Caco-2 (cell line): ENCODE measurements at regions not wholly inside any gene's neighbourhood (a gene's known extent, or its start where the extent isn't known, plus 50 kb on each side); places are given as distances from the start of the nearest gene placed in this dataset.

Experiments used
- BruUV-seq: library from RNA; stranded (reverse); fragments of 400-500 nt; replicated peaks from 2 replicates; lab custom pipeline; 2021; lab: Mats Ljungman, UMichigan
- CTCF ChIA-PET: fragments of 300-600 bp; sonication (Branson Sonifier 250); formaldehyde crosslinking; loops from one replicate; lab custom pipeline; 2022; ENCODE audit warnings: antibody characterized with exemption; lab: Charles Lee
- POLR2A ChIA-PET: fragments of 300-600 bp; sonication (Branson Sonifier 250); formaldehyde crosslinking; loops from one replicate; lab custom pipeline; 2022; ENCODE audit warnings: antibody characterized with exemption; lab: Charles Lee
- DNase-seq, 2 experiments: peaks; one replicate each; pipeline versions ENCODE4 v3.0.0 to v3.0.0-alpha.2; 2020 to 2022
- H3K27me3 ChIP-seq: replicated peaks from 2 replicates; pipeline ENCODE4 v1.6.0; 2011; ENCODE audit warnings: low read length; ENCODE audit not compliant: control insufficient read depth, insufficient read depth
- H3K36me3 ChIP-seq: 2 replicates; pipeline ENCODE4 v1.5.1; 2011; ENCODE audit warnings: low read length; ENCODE audit not compliant: control insufficient read depth, insufficient read depth
- H3K4me1 ChIP-seq: fragments of 250-450 bp; sonication (Bioruptor Pico); 2 replicates; pipeline ENCODE4 v1.5.1; 2020; ENCODE audit warnings: mild to moderate bottlenecking
- H3K4me3 ChIP-seq: 2 replicates; pipeline ENCODE4 v1.5.1; 2011; ENCODE audit warnings: low read depth, mild to moderate bottlenecking, control low read depth, low read length
- H3K9me3 ChIP-seq: fragments of 250-450 bp; sonication (Bioruptor Pico); 2 replicates; pipeline ENCODE4 v1.5.1; 2020; ENCODE audit warnings: mild to moderate bottlenecking, moderate library complexity
- H3K27ac Mint-ChIP-seq: one replicate; pipeline ENCODE4 v1.8.0; 2022; ENCODE audit warnings: mixed read lengths; ENCODE audit not compliant: unreplicated experiment
- H3K27me3 Mint-ChIP-seq: one replicate; pipeline ENCODE4 v1.8.0; 2022; ENCODE audit warnings: mixed read lengths; ENCODE audit not compliant: insufficient read depth, unreplicated experiment
- H3K36me3 Mint-ChIP-seq: one replicate; pipeline ENCODE4 v1.8.0; 2022; ENCODE audit warnings: mild to moderate bottlenecking, mixed read lengths; ENCODE audit not compliant: insufficient read depth, unreplicated experiment
- H3K4me1 Mint-ChIP-seq: one replicate; pipeline ENCODE4 v1.8.0; 2022; ENCODE audit warnings: low read depth, mixed read lengths; ENCODE audit not compliant: unreplicated experiment
- H3K4me3 Mint-ChIP-seq: one replicate; pipeline ENCODE4 v1.8.0; 2022; ENCODE audit warnings: mild to moderate bottlenecking, moderate library complexity, mixed read lengths; ENCODE audit not compliant: unreplicated experiment
- H3K9me3 Mint-ChIP-seq: one replicate; pipeline ENCODE4 v1.8.0; 2022; ENCODE audit warnings: mixed read lengths; ENCODE audit not compliant: unreplicated experiment
- CTCF ChIP-seq, 2 experiments: fragments of 200-600 bp in 1 of 2; IDR thresholded peaks; 1 replicate in 1 of 2; 2 replicates in 1 of 2; pipeline versions ENCODE4 v1.5.1 to v1.8.0; 2011 to 2022; ENCODE audit warnings: antibody characterized with exemption in 1 of 2, control low read depth in 1 of 2, inconsistent platforms in 1 of 2, low read depth in 1 of 2, low read length in 1 of 2, mild to moderate bottlenecking in 1 of 2, moderate library complexity in 1 of 2; ENCODE audit not compliant: insufficient read depth in 1 of 2, severe bottlenecking in 1 of 2, unreplicated experiment in 1 of 2
- intact Hi-C: fragments of 100-400 bp; cut with micrococcal nuclease; formaldehyde crosslinking; loops from one replicate; pipeline ENCODE4 v1.10.0; 2022; ENCODE audit not compliant: unreplicated experiment

GRCh38 chrX:133159205-133159604, 58.9 kb downstream of the TFDP3 start:
- H3K4me1 Mint-ChIP-seq, result no peaks in the 10 kb centered on the region
- no peak overlapping the region for H3K4me3 ChIP-seq
- no peaks in the 10 kb centered on the region for H3K9me3 ChIP-seq
- H3K4me1 ChIP-seq, result no peaks in the 10 kb centered on the region
- H3K36me3 Mint-ChIP-seq, result no peaks in the 10 kb centered on the region
- H3K9me3 Mint-ChIP-seq, result peaks cover 15% of the 10 kb centered on the region
- CTCF ChIA-PET, result no interaction called here
- no peak for DNase-seq
- H3K27me3 Mint-ChIP-seq, result peaks cover 6% of the 10 kb centered on the region
- no peaks in the 10 kb centered on the region for H3K36me3 ChIP-seq
- TF ChIP-seq CTCF (IDR thresholded peaks at IDR 0.05; ENCODE audit: insufficient read depth in 1 of 2, low read depth in 1 of 2, low read length in 1 of 2, severe bottlenecking in 1 of 2, unreplicated experiment in 1 of 2), result no peak
- no TSS peak for BruUV-seq
- H3K27ac Mint-ChIP-seq, result no peak overlapping the region
- intact Hi-C loops, result no loop called here
- POLR2A ChIA-PET, result interaction anchor here (0.6 kb wide), 1 partner anchor 39 kb away, joined by 6 read pairs; no protein-coding TSS in a partner anchor
- no peaks in the 10 kb centered on the region for H3K27me3 ChIP-seq
- no peak overlapping the region for H3K4me3 Mint-ChIP-seq

- intact Hi-C loops, result no loop called here
- no peaks in the 10 kb centered on the region for H3K9me3 ChIP-seq
- CTCF ChIA-PET, result no interaction called here
- no peaks in the 10 kb centered on the region for H3K27me3 ChIP-seq
- no peak overlapping the region for H3K27ac Mint-ChIP-seq
- H3K4me3 ChIP-seq, result no peak overlapping the region
- no peaks in the 10 kb centered on the region for H3K36me3 ChIP-seq
- H3K36me3 Mint-ChIP-seq, result no peaks in the 10 kb centered on the region
- TF ChIP-seq CTCF (IDR thresholded peaks at IDR 0.05; ENCODE audit: insufficient read depth in 1 of 2, low read depth in 1 of 2, low read length in 1 of 2, severe bottlenecking in 1 of 2, unreplicated experiment in 1 of 2), result no peak
- BruUV-seq, result no TSS peak
- POLR2A ChIA-PET, result no interaction called here
- H3K4me1 ChIP-seq, result peaks cover 12% of the 10 kb centered on the region
- H3K4me3 Mint-ChIP-seq, result no peak overlapping the region
- DNase-seq, result peak; percentile 31 to 59
- no peaks in the 10 kb centered on the region for H3K4me1 Mint-ChIP-seq
- H3K9me3 Mint-ChIP-seq, result peaks cover under 1% of the 10 kb centered on the region
- H3K27me3 Mint-ChIP-seq, result no peaks in the 10 kb centered on the region
These were observed 54.4 kb upstream of the USP26 start for GRCh38 chrX:133151336-133151735.

GRCh38 chrX:133150730-133151129, 53.8 kb upstream of the USP26 start:
- Histone ChIP-seq H3K36me3 (no peaks in the 10 kb centered on the region), H3K4me1 (peaks cover 12% of the 10 kb centered on the region), H3K9me3 (no peaks in the 10 kb centered on the region), H3K27me3 (no peaks in the 10 kb centered on the region), H3K4me3 (no peak overlapping the region)
- Mint-ChIP-seq H3K27me3 (no peaks in the 10 kb centered on the region), H3K27ac (no peak overlapping the region), H3K4me3 (no peak overlapping the region), H3K36me3 (no peaks in the 10 kb centered on the region), H3K4me1 (no peaks in the 10 kb centered on the region), H3K9me3 (peaks cover 6% of the 10 kb centered on the region)
- ChIA-PET POLR2A (no interaction called here), CTCF (no interaction called here)
- no TSS peak for BruUV-seq
- intact Hi-C loops, result no loop called here
- no peak for DNase-seq
- TF ChIP-seq CTCF (IDR thresholded peaks at IDR 0.05; ENCODE audit: insufficient read depth in 1 of 2, low read depth in 1 of 2, low read length in 1 of 2, severe bottlenecking in 1 of 2, unreplicated experiment in 1 of 2), result no peak
